Inflammatory macrophage (primary cell): ENCODE measurements at regions not wholly inside any gene's neighbourhood (a gene's known extent, or its start where the extent isn't known, plus 50 kb on each side); places are given as distances from the start of the nearest gene placed in this dataset.
A peak's percentile ranks its signal among the peaks of the same experiment; 100 is the strongest.
"Not testable (repeated sequence)": the region's sequence is repeated elsewhere in the genome, so short reads cannot be mapped to it uniquely, and the experiment has no call there.

Source experiments
- DNase-seq, 2 donors: peaks; one replicate each; pipeline ENCODE4 v3.0.0-alpha.2; 2020 to 2022

- DNase-seq = no peak
Measured at GRCh38 chr4:112776535-112776934, 139.6 kb downstream of the LARP7 start.

- DNase-seq = no peak
Measured at GRCh38 chr4:112778520-112778919, 141.6 kb downstream of the LARP7 start.

DNA sequence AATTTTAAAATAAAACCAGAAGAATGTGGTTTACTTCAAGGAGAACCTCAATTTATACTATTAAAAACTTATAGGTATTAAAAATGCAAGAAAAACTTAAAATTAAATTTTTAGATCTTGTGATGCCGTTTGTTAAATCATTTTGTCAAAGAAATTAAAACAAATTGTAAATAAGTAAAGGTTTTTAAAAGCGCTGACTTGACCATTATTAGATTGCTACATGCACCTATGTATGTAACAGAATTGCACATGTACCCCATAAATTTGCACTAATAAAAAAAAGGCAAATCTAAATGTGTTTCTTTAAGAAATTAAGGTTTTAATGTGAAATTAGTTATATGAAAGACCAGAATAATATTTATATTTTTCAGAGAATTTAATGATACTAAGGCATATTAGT lies 156.1 kb downstream of the LARP7 start:
- DNase-seq = no peak

DNA sequence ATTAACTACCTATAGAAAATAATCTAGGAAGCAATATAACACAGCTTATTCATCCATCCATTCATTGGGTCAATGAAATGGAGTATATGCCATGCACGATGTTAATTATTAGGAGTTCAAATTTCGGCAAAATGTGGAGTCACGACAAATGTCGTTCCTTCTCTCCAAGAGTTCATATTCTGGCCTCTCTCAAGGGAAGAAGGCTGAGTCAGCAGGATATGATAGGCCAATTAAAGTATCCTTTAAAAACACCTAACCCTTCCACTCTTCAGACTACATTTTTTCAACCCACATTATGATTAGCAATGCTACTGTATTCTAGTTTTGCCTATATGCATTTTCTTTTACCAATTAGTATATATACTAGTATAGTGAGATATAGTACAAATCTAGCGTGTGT lies 163.1 kb downstream of the LARP7 start:
- DNase-seq = no peak

DNA sequence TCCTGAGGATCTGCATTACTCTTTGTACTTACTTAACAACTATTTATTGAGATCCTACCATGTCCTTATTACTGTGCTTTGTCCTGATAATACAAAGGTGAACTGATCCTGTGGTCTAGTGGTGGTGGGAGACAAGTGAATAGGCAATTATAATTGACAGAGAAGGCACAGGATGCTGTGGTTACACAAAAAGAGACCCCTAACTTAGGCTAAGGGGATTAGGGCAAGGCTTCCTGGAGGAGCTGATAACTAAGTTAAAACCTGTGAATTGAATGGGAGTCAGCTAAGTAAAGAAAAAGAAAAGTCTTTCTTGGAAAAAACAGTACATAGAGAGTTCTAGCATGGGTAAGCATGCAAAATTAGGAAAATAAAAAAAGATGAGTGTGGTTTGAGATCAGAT lies 164.4 kb downstream of the LARP7 start:
- DNase-seq = no peak

- DNase-seq = no peak
Measured at GRCh38 chr4:112802780-112803179, 165.8 kb downstream of the LARP7 start.

DNA sequence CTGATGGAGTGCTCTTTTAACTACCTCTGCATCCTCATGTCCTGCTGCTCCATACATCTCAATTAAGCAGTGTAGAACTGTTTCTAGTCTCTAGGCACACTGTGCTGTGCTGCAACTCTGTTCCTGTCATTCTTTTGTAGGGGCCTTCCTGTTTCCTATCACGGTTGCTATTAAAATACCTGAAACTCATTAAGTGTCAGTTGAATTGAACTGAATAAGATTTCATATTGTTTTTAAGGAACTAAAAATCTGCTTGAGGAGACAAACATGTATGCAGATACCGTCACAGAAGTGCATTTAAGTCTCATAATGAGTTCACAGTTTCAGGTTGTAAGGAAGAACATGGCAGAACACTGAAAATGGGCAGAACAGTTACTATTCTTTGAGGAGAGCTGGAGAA lies 170.1 kb downstream of the LARP7 start:
- no peak for DNase-seq

GRCh38 chr4:112808001-112808400 lies 171.1 kb downstream of the LARP7 start:
- DNase-seq = peak; percentile 66 to 77

DNA sequence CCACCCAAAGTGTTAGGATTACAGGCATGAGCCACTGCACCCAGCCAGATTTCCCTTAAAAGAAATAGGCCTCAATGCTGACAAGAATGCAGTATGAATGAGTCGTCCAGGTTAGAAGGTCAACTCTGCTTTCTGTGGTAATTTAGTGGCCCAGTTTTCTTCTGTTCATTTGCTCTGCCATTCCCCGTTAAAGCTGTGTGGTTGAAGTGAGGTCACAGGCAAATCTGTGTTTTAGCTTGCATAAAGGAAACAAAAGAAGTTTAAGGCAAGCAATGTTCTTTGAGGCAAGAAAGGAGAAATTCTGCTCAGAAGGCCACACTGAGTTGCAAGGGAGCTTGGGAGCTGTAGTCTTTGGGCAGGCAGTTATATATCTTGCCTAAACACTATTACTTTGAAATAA lies 176.8 kb downstream of the LARP7 start:
- DNase-seq = no peak

GRCh38 chr4:112817933-112818593 lies 181.1 kb downstream of the LARP7 start:
- peak; percentile 80 to 91 for DNase-seq

DNA sequence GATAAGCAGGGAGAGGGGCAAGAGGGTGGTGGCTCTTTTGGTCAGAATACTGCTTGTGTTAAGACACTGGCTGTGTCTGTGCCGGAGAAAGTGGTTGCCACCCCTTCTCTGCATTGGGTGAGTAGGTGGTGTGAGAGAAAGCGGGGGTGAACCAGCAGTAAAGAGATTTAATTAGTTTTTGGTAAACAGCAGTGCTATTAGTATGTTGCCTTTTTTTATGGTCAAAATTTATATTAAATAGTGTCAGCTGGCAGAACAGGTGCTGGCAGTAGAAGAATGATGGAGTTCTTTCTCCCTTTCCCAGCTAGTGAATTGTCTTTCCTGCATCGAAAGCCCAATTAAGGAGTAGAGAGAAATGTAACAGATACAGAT lies 181.6 kb downstream of the LARP7 start:
- DNase-seq = no peak

DNA sequence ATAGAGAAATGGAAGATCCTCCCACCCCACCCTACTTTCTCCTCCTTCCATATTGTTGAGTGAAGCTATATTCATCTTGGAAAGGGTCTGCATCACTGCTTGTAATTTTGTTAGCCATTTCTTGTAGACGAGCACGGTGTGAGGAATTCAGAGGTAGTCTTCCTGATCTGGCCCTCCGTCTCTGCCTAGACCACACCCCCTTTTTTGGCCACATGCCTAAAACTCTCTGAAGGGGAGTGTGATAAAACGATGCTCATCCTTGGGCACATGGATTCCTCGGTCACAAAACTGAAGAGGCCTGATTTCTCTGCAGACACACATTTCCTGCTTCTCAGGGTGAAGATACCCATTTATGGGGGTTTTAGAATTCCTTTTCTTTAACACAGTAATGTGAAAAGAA lies 182.8 kb downstream of the LARP7 start:
- DNase-seq = no peak

DNA sequence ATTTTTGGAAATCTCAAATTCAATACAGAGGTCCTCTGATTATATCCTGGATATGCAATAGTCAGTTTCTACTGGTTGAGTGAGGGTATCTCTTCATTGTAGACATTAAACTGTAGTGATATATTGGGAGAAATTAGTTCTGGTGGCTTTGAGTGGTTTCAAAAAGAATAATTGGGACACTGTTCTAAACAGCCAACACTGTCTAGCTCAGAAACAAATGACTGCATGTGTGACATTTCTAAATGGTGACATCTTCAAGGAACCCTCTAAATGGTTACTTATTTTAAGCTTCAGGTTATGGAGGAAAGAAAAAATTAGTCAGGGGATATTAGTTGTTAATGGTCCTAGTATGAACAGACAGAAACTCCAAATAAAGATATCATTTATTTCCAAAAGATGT lies 186.2 kb downstream of the LARP7 start:
- no peak for DNase-seq

DNA sequence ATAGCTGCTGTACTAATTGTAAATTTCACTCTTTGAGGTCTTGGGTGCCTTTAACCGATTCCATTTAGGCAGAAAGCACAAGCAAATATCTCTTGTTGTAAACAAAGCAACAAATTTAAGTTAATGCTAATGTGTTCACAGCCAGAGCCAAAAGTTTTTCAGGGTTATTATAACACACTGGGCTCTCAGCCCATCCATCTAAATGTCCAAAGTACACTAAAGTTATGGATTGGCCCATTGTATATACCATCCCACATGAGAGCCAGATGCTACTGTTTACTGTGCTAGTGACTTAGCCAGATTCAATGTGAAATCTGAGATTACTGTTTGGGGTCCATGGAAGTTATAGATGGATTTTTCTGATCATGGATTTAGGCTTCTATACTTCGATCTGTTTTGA lies 186.7 kb downstream of the LARP7 start:
- DNase-seq = no peak

- no peak for DNase-seq
Measured at GRCh38 chr4:112830753-112831386, 193.9 kb downstream of the LARP7 start.

- no peak for DNase-seq
Measured at GRCh38 chr4:112832493-112832892, 195.6 kb downstream of the LARP7 start.

- DNase-seq = no peak
Measured at GRCh38 chr4:112836895-112837294, 200.0 kb downstream of the LARP7 start.

GRCh38 chr4:112838015-112838414 lies 201.1 kb downstream of the LARP7 start:
- DNase-seq = not testable (repeated sequence)

DNA sequence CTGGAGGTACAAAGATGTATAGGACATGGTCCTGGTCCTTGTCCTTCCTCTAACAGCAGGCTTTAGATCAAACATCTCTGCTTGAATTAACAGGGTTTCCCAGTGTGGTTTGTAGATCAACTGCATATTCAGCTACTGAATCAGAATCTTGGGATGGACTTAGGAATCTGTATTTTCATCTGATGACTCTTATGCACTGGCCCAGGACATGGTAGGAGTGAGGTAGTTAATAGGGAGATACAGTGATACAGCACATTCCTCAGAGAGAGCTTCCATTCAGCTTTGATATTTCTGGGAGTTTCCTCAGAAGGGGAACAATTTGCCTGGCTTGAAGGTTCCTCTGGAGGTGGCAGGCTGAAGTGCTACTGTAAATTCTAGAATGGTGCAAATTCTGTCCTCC lies 203.1 kb downstream of the LARP7 start:
- DNase-seq = no peak

DNA sequence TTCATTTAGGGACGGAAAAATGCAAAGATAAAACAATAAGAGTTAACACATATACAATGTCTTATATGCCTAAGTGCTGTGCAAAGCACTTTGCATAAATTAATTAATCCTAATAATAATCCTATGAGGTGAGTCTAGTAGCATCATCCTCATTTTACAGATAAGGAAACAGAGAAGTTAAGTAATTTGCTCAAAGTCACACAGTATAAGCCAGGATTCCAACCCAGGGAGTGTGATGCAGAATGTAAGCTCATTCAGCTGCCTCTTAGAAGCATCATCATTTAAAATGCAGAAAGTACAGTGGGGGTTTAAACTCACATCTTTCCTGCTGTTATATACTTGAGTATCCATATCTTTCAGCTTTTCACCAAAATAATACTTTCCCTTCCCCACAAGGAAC lies 203.7 kb downstream of the LARP7 start:
- no peak for DNase-seq

- DNase-seq = no peak
Measured at GRCh38 chr4:112842513-112842912, 205.6 kb downstream of the LARP7 start.

GRCh38 chr4:112845386-112845785 lies 204.1 kb upstream of the ANK2 start:
- DNase-seq = no peak

GRCh38 chr4:112847045-112847444 lies 202.4 kb upstream of the ANK2 start:
- DNase-seq = no peak

DNA sequence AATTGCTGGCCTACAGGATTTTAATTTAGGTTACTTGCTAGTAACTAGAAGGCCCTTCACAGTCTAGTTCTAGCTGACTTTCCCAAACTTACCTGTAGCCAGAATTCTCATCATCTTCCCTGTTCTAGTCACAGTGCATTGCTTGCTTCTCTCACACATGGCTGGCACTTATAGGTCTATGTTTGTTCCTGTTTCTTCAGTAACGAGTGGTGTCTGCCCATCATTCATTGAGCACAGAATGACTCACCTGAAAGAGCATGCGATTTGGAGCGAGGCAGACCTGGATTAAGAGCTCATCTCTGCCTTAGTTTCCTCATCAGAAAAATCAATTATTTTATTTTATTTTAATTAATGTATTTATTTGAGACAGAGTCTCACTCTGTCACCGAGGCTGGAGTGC lies 201.7 kb upstream of the ANK2 start:
- DNase-seq = no peak

GRCh38 chr4:112848911-112849310 lies 200.5 kb upstream of the ANK2 start:
- DNase-seq = no peak
